Stomach (tissue), 8 donors: ENCODE measurements at regions not wholly inside any gene's neighbourhood (a gene's known extent, or its start where the extent isn't known, plus 50 kb on each side); places are given as distances from the start of the nearest gene placed in this dataset.

Experiments
- DNase-seq, 2 donors: peaks; one replicate each; pipeline versions ENCODE4 v3.0.0 to v3.0.0-alpha.2; 2013 to 2019
- H3K27ac ChIP-seq, 5 donors: fragments of 200-600 bp in 4 of 5; sonication (generic) in 4 of 5; one replicate each; pipeline ENCODE4 v1.5.1; 2013 to 2019; ENCODE audit warnings: mild to moderate bottlenecking in 1 of 5, moderate library complexity in 1 of 5
- H3K27me3 ChIP-seq, 3 donors: fragments of 200-600 bp; sonication (generic); one replicate each; pipeline ENCODE4 v1.5.1; 2017 to 2019; ENCODE audit warnings: mixed run types in 1 of 3
- H3K36me3 ChIP-seq, 4 donors: fragments of 200-600 bp; sonication (generic); 1 replicate in 3 of 4; 2 replicates in 1 of 4; pipeline ENCODE4 v1.5.1; 2016 to 2019
- H3K4me1 ChIP-seq, 4 donors: fragments of 200-600 bp; sonication (generic); one replicate each; pipeline ENCODE4 v1.5.1; 2016 to 2019
- H3K4me3 ChIP-seq, 4 donors: fragments of 200-600 bp; sonication (generic) in 3 of 4; one replicate each; pipeline ENCODE4 v1.5.1; 2016 to 2019; ENCODE audit warnings: mild to moderate bottlenecking in 1 of 4
- H3K9me3 ChIP-seq, 4 donors: fragments of 200-600 bp; sonication (generic); one replicate each; pipeline ENCODE4 v1.5.1; 2016 to 2019
- EP300 ChIP-seq: sonication (generic); formaldehyde crosslinking; IDR thresholded peaks from one replicate; pipeline ENCODE4 v1.6.1; 2017; ENCODE audit warnings: antibody characterized with exemption
- POLR2A ChIP-seq, 4 donors: fragments of 450-650 bp; IDR thresholded peaks; one replicate each; pipeline ENCODE4 v1.6.1; 2016; ENCODE audit warnings: antibody characterized with exemption in 4 of 4, control low read depth in 2 of 4, mild to moderate bottlenecking in 1 of 4, moderate library complexity in 1 of 4
- POLR2AphosphoS5 ChIP-seq, 3 donors: sonication (generic); formaldehyde crosslinking; IDR thresholded peaks; one replicate each; pipeline ENCODE4 v1.6.1; 2016; ENCODE audit warnings: antibody characterized with exemption in 3 of 3
- WGBS, 5 donors: extraction: QIAGEN DNeasy Blood & Tissue Kit in 3 of 5; methylation state at CpG; one replicate each; pipeline versions ENCODE4 v1.1.5 to v1.1.7; 2013 to 2018; 5-methylcytosine and 5-hydroxymethylcytosine counted together
- intact Hi-C: fragments of 100-400 bp; cut with DNase I; formaldehyde crosslinking; loops from one replicate; pipeline ENCODE4 v1.15.1; 2023; ENCODE audit warnings: low total_unique reads
- TF ChIP-seq, protein P1 (sequence below), 7 experiments: fragments of 450-650 bp in 4 of 7; fragments of 200-600 bp in 3 of 7; sonication (generic) in 3 of 7; IDR thresholded peaks; one replicate each; pipeline ENCODE4 v1.5.1; 2016 to 2019; ENCODE audit warnings: antibody characterized with exemption in 7 of 7, control low read depth in 2 of 7, mild to moderate bottlenecking in 1 of 7
- donor health status: healthy with polysubstance abuse.
- donor health status: Bipolar disorder and iron deficiency.
- donor health status: healthy.

DNA sequence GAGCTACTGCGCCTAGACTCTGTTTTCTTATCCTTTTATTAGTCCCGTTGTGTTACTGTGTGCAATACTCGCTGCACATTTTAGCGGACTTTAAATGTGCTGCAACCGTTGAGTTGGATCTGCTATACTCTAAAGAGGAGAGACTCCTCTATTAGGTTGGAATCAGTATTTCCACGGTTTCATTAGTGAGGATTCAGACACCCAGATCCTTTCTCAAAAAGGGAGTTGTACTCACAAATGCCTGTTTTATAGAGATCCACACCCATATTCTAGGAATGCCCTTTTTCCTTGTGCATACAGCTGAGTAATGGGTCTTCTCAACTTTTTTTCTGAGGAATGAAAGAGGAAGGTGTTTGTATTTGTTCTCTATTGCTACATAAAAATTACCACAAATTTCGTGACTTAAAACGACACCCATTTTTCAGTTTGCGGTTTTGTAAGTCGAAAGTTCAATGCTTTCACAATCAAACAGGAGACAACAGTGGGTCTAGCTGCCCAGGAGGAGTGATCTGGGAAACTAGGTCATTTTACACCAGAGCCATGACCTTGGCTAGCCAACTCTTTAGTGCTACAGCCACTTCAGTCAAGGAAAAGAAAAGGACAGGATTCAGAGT lies 52.8 kb upstream of the SLC44A1 start:
- H3K27ac ChIP-seq: peak overlapping the region in 1 of 5 donors; percentile 20
- no peaks in the 10 kb centered on the region for H3K9me3 ChIP-seq
- no peak overlapping the region for H3K4me3 ChIP-seq
- intact Hi-C loops: loop anchor here (10.0 kb wide), 1 partner anchor 223 kb away; no protein-coding TSS in a partner anchor
- H3K4me1 ChIP-seq: peaks cover 0 to 4% (median 0%) of the 10 kb centered on the region in 4 donors
- no peaks in the 10 kb centered on the region for H3K36me3 ChIP-seq
- H3K27me3 ChIP-seq: no peaks in the 10 kb centered on the region
- no peak for DNase-seq
- TF ChIP-seq, protein P1, sequence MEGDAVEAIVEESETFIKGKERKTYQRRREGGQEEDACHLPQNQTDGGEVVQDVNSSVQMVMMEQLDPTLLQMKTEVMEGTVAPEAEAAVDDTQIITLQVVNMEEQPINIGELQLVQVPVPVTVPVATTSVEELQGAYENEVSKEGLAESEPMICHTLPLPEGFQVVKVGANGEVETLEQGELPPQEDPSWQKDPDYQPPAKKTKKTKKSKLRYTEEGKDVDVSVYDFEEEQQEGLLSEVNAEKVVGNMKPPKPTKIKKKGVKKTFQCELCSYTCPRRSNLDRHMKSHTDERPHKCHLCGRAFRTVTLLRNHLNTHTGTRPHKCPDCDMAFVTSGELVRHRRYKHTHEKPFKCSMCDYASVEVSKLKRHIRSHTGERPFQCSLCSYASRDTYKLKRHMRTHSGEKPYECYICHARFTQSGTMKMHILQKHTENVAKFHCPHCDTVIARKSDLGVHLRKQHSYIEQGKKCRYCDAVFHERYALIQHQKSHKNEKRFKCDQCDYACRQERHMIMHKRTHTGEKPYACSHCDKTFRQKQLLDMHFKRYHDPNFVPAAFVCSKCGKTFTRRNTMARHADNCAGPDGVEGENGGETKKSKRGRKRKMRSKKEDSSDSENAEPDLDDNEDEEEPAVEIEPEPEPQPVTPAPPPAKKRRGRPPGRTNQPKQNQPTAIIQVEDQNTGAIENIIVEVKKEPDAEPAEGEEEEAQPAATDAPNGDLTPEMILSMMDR (IDR thresholded peaks at IDR 0.05): no peak
- no peak for TF ChIP-seq EP300
- no peak for TF ChIP-seq POLR2AphosphoS5 (IDR thresholded peaks at IDR 0.05)
- TF ChIP-seq POLR2A (IDR thresholded peaks at IDR 0.05): no peak
- WGBS, 5 donors: 84 to 88% (median 86%) methylated on average over 10 of the region's 10 CpGs

- TF ChIP-seq POLR2A (IDR thresholded peaks at IDR 0.05) (no peak), EP300 (no peak), POLR2AphosphoS5 (IDR thresholded peaks at IDR 0.05) (no peak)
- TF ChIP-seq, protein P1 (IDR thresholded peaks at IDR 0.05): no peak
- Histone ChIP-seq H3K4me1 (peaks cover 0 to 4% (median 0%) of the 10 kb centered on the region in 4 donors), H3K36me3 (no peaks in the 10 kb centered on the region), H3K4me3 (no peak overlapping the region), H3K27me3 (no peaks in the 10 kb centered on the region), H3K27ac (no peak overlapping the region), H3K9me3 (no peaks in the 10 kb centered on the region)
- WGBS, 5 donors: 67 to 78% (median 72%) methylated on average over 3 of the region's 3 CpGs
- DNase-seq: no peak
- intact Hi-C loops: loop anchor here (10.0 kb wide), 1 partner anchor 221 kb away; no protein-coding TSS in a partner anchor
Observed at GRCh38 chr9:105193560-105193959, 50.9 kb upstream of the SLC44A1 start.

DNA sequence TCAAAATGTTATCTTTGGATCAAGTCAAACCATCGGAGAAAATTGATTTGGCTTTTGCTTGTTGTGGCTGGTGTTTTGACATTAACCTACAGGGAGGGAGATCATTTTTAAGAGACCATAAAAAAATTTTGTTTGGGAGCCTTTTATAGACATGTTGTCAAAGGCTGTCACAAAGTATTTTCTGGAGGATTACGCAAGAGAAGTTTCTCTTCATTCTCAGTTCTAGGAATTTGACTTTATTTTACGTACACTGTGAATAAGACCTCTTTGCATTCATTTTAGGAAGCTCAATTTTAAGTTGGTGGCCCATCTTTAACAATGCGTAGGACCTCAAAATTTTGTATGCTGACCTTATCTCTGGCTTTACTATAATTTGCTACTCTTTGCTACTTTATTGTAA lies 50.2 kb upstream of the SLC44A1 start:
- H3K9me3 ChIP-seq: no peaks in the 10 kb centered on the region
- no peak overlapping the region for H3K27ac ChIP-seq
- intact Hi-C loops: loop anchor here (10.0 kb wide), 1 partner anchor 221 kb away; no protein-coding TSS in a partner anchor
- 83 to 90% (median 86%) methylated on average over 4 of the region's 4 CpGs for WGBS, 5 donors
- no peak for DNase-seq
- peaks cover 0 to 4% (median 0%) of the 10 kb centered on the region in 4 donors for H3K4me1 ChIP-seq
- no peaks in the 10 kb centered on the region for H3K36me3 ChIP-seq
- no peaks in the 10 kb centered on the region for H3K27me3 ChIP-seq
- no peak overlapping the region for H3K4me3 ChIP-seq
- no peak for TF ChIP-seq EP300
- no peak for TF ChIP-seq POLR2A (IDR thresholded peaks at IDR 0.05)
- TF ChIP-seq POLR2AphosphoS5 (IDR thresholded peaks at IDR 0.05): no peak
- TF ChIP-seq, protein P1 (IDR thresholded peaks at IDR 0.05): no peak
